HEK293T (cell line): ENCODE measurements at regions not wholly inside any gene's neighbourhood (a gene's known extent, or its start where the extent isn't known, plus 50 kb on each side); places are given as distances from the start of the nearest gene placed in this dataset.

ENCODE experiments used
- ARNT ChIP-seq: fragments of 450-650 bp; IDR thresholded peaks from 2 replicates; pipeline ENCODE4 v1.6.1; 2017; ENCODE audit warnings: mild to moderate bottlenecking
- BHLHE40 ChIP-seq: fragments of 450-650 bp; IDR thresholded peaks from 2 replicates; pipeline ENCODE4 v1.6.1; 2016; ENCODE audit warnings: mild to moderate bottlenecking, moderate library complexity, borderline replicate concordance
- ELF4 ChIP-seq: fragments of 450-650 bp; IDR thresholded peaks from 2 replicates; pipeline ENCODE4 v1.6.1; 2017; ENCODE audit warnings: antibody characterized with exemption
- FOXA1 ChIP-seq: fragments of 450-650 bp; IDR thresholded peaks from 2 replicates; pipeline ENCODE4 v1.6.1; 2016; ENCODE audit warnings: mild to moderate bottlenecking
- FOXK2 ChIP-seq: fragments of 450-650 bp; IDR thresholded peaks from 2 replicates; pipeline ENCODE4 v1.6.1; 2016; ENCODE audit warnings: mild to moderate bottlenecking
- HDGF ChIP-seq: fragments of 450-650 bp; IDR thresholded peaks from 2 replicates; pipeline ENCODE4 v1.6.1; 2017; ENCODE audit warnings: antibody characterized with exemption, borderline replicate concordance
- SP1 ChIP-seq: fragments of 450-650 bp; IDR thresholded peaks from 2 replicates; pipeline ENCODE4 v1.6.1; 2017
- TARDBP ChIP-seq: fragments of 450-650 bp; IDR thresholded peaks from 2 replicates; pipeline ENCODE4 v1.6.1; 2016
- ZNF384 ChIP-seq: fragments of 450-650 bp; IDR thresholded peaks from 2 replicates; pipeline ENCODE4 v1.6.1; 2016

GRCh38 chr1:74963120-74963519, 171.1 kb upstream of the LHX8 start:
- TF ChIP-seq SP1: no peak
- TF ChIP-seq ZNF384: no peak
- no peak for TF ChIP-seq BHLHE40
- no peak for TF ChIP-seq FOXA1
- TF ChIP-seq ELF4: no peak
- TF ChIP-seq HDGF: no peak
- no peak for TF ChIP-seq TARDBP
- no peak for TF ChIP-seq ARNT
- no peak for TF ChIP-seq FOXK2
